ENCODE measurements at regions not wholly inside any gene's neighbourhood (a gene's known extent, or its start where the extent isn't known, plus 50 kb on each side); places are given as distances from the start of the nearest gene placed in this dataset.

DNA sequence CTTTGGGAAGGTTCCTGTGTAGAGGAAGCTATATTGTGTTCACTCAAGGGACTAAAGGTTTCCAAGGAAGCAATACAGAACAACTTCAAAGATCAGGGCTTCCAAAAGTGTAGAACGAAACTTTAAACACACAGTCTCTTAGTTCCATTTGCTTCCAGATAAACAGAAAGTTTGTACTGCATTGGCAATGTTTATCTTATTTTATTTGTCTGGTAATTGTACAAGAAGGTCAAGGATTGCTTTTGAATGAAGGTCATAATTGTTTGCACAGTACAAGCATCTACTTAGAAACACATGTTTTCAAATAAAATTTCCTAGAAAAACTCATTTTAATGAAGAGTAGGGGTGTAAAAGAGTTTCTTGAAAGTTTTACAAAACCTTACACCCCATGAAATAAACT, 712.7 kb upstream of the SGCG start:
- no peaks in the 10 kb centered on the region for H3K4me1 ChIP-seq
- no peaks in the 10 kb centered on the region for H3K9me3 ChIP-seq
- H3K27me3 ChIP-seq: no peaks in the 10 kb centered on the region
- WGBS, 2 donors: 13 to 45% methylated on average over 1 of the region's 1 CpG
- H3K4me3 ChIP-seq: no peak overlapping the region
- no peaks in the 10 kb centered on the region for H3K36me3 ChIP-seq
- H3K27ac ChIP-seq: no peak overlapping the region
- TF ChIP-seq POLR2AphosphoS5 (IDR thresholded peaks at IDR 0.05) (no peak), POLR2A (IDR thresholded peaks at IDR 0.05) (no peak), EP300 (IDR thresholded peaks at IDR 0.05) (no peak)
- TF ChIP-seq, protein P1, sequence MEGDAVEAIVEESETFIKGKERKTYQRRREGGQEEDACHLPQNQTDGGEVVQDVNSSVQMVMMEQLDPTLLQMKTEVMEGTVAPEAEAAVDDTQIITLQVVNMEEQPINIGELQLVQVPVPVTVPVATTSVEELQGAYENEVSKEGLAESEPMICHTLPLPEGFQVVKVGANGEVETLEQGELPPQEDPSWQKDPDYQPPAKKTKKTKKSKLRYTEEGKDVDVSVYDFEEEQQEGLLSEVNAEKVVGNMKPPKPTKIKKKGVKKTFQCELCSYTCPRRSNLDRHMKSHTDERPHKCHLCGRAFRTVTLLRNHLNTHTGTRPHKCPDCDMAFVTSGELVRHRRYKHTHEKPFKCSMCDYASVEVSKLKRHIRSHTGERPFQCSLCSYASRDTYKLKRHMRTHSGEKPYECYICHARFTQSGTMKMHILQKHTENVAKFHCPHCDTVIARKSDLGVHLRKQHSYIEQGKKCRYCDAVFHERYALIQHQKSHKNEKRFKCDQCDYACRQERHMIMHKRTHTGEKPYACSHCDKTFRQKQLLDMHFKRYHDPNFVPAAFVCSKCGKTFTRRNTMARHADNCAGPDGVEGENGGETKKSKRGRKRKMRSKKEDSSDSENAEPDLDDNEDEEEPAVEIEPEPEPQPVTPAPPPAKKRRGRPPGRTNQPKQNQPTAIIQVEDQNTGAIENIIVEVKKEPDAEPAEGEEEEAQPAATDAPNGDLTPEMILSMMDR (IDR thresholded peaks at IDR 0.05): no peak
- no peak for DNase-seq
- intact Hi-C loops (cut with DNase I): no loop called here

DNA sequence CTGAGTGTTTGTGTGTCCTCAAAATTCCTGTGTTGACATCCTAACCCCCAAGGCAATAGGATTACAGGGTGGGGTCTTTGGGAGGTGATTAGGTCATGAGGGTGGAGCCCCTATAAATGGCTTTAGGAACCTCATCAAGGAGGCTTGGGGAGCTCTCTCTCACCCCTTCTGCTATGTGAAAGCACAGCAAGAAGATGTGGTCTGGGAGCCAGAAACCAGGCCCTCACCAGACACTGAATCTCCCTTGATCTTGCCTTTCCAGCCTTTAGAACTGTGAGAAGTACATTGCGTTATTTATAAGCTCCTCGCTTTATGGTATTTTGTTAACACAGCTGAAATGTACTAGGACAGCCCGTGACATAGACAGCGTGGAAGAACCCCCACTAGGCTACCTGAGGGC, 712.0 kb upstream of the SGCG start:
- Histone ChIP-seq H3K36me3 (no peaks in the 10 kb centered on the region), H3K4me1 (no peaks in the 10 kb centered on the region), H3K4me3 (no peak overlapping the region), H3K27me3 (no peaks in the 10 kb centered on the region), H3K27ac (no peak overlapping the region), H3K9me3 (no peaks in the 10 kb centered on the region)
- DNase-seq: no peak
- TF ChIP-seq POLR2A (IDR thresholded peaks at IDR 0.05) (no peak), POLR2AphosphoS5 (IDR thresholded peaks at IDR 0.05) (no peak), EP300 (IDR thresholded peaks at IDR 0.05) (no peak)
- TF ChIP-seq, protein P1 (IDR thresholded peaks at IDR 0.05): no peak
- intact Hi-C loops (cut with DNase I): no loop called here
- WGBS, 2 donors: 76 to 90% methylated on average over 4 of the region's 4 CpGs

DNA sequence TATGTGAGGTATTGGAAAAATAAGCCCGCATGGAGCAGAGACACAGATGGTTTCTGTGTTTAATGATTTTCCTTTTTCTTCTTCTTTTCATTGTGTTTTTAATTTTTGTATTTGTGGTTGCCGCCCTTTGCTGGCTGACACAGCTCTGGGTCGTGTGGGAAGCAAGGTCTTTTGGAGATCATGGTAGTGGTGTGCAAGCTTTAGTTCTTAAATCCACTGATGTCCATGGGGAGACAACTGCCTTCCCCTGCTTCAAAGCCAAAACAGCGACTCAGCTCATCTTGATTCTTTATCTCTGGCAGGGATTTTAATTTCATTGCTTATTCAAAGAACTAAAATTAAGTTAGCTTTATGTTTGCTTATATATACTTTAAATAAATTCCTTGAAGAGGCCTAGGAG, 711.3 kb upstream of the SGCG start:
- no peak for DNase-seq
- TF ChIP-seq POLR2A (IDR thresholded peaks at IDR 0.05): no peak
- TF ChIP-seq POLR2AphosphoS5 (IDR thresholded peaks at IDR 0.05): no peak
- TF ChIP-seq EP300 (IDR thresholded peaks at IDR 0.05): no peak
- TF ChIP-seq, protein P1 (IDR thresholded peaks at IDR 0.05): no peak
- Histone ChIP-seq H3K4me1 (no peaks in the 10 kb centered on the region), H3K9me3 (no peaks in the 10 kb centered on the region), H3K27ac (no peak overlapping the region), H3K27me3 (no peaks in the 10 kb centered on the region), H3K4me3 (no peak overlapping the region), H3K36me3 (no peaks in the 10 kb centered on the region)
- intact Hi-C loops (cut with DNase I): no loop called here
- 81 to 84% methylated on average over 4 of the region's 4 CpGs for WGBS, 2 donors

DNA sequence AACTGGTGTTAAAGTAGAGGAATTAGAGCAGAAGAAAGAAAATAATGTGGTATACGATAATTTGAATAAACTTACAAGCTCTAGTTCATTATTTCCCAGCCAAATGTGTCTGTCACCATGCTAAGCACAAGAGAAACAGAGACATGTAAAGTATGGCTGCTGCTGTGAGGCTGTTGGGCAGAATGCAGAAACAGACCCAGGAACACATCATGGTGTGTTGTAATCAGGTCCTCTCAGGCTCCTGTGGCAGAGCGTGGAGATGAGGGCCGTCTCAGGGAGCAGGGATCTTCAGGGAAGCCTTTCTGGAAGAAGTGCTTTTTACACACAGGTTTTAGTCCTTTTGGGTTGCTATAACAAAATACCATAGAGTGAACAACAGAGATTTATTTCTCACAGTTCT, 710.7 kb upstream of the SGCG start:
- Histone ChIP-seq H3K27me3 (no peaks in the 10 kb centered on the region), H3K4me3 (no peak overlapping the region), H3K9me3 (no peaks in the 10 kb centered on the region), H3K27ac (no peak overlapping the region), H3K36me3 (no peaks in the 10 kb centered on the region), H3K4me1 (no peaks in the 10 kb centered on the region)
- intact Hi-C loops (cut with DNase I): no loop called here
- no peak for TF ChIP-seq EP300 (IDR thresholded peaks at IDR 0.05)
- TF ChIP-seq, protein P1 (IDR thresholded peaks at IDR 0.05): no peak
- TF ChIP-seq POLR2A (IDR thresholded peaks at IDR 0.05): no peak
- no peak for TF ChIP-seq POLR2AphosphoS5 (IDR thresholded peaks at IDR 0.05)
- DNase-seq: no peak
- 86 to 93% methylated on average over 3 of the region's 3 CpGs for WGBS, 2 donors

DNA sequence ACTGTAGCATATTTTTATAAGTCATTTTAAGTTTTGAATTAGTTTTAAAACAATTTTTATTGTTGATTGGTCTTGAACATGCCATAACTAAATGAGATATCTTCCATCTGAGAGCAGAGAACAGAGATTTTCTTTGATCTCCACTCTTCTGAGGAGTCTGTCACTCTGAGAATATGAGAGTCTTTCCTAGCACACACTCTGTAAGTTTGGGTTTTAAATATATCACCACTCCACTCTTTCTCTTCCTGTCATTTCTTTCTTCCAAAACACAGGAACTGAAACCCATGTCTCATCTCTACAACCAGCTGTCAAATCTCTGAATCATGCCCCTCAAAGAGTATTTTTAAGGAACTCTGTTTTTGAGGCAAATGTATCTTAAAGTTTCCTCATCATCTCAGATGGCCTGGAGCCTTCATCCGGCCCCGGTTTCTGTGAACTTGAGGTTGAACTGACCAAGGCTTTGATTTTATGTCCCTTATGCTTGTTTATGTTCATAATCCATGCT, 698.2 kb upstream of the SGCG start:
- TF ChIP-seq POLR2AphosphoS5 (IDR thresholded peaks at IDR 0.05) (no peak), POLR2A (IDR thresholded peaks at IDR 0.05) (no peak), EP300 (IDR thresholded peaks at IDR 0.05) (no peak)
- TF ChIP-seq, protein P1 (IDR thresholded peaks at IDR 0.05): no peak
- Histone ChIP-seq H3K4me1 (peaks cover 0 to 6% (median 2%) of the 10 kb centered on the region in 4 donors), H3K4me3 (no peak overlapping the region), H3K27ac (no peak overlapping the region), H3K9me3 (no peaks in the 10 kb centered on the region), H3K27me3 (no peaks in the 10 kb centered on the region), H3K36me3 (no peaks in the 10 kb centered on the region)
- intact Hi-C loops (cut with DNase I): no loop called here
- no peak for DNase-seq
- WGBS, 2 donors: 89 to 92% methylated on average over 2 of the region's 2 CpGs
